HepG2 (cell line): ENCODE measurements at regions not wholly inside any gene's neighbourhood (a gene's known extent, or its start where the extent isn't known, plus 50 kb on each side); places are given as distances from the start of the nearest gene placed in this dataset.

Experiments
- ATAC-seq: fragments of 200-7000 bp; cut with Tn5 transposase; 3 replicates; pipeline ENCODE4 v1.9.1; 2020; ENCODE audit warnings: mild to moderate bottlenecking, moderate library complexity
- BruUV-seq: library from RNA; stranded (reverse); fragments of 400-500 nt; replicated peaks from 2 replicates; lab custom pipeline; 2021; lab: Mats Ljungman, UMichigan
- CTCF ChIA-PET: fragments of 300-600 bp; formaldehyde crosslinking; extraction: SDS; loops from one replicate; lab custom pipeline; 2021; ENCODE audit warnings: low total read pairs, inconsistent platforms, low intra/inter-chr PET ratio; lab: Yijun Ruan, JAX
- POLR2A ChIA-PET: fragments of 350-600 bp; sonication (Branson Sonifier 250); formaldehyde crosslinking; loops from one replicate; lab custom pipeline; 2020; ENCODE audit warnings: antibody characterized with exemption, inconsistent platforms; lab: Yijun Ruan, JAX
- DNase-seq: peaks from one replicate; pipeline ENCODE4 v3.0.0-alpha.2; 2015; ENCODE audit warnings: low spot score
- FAIRE-seq: peaks from 3 replicates; lab custom pipeline; 2011; peaks lifted over from hg19 to GRCh38; lab: Jason Lieb, UNC
- H2AFZ ChIP-seq: one replicate; pipeline ENCODE4 v1.6.1; 2011; ENCODE audit warnings: low read length, inconsistent platforms
- H3K27ac ChIP-seq: fragments of 300-600 bp; 3 replicates; pipeline ENCODE4 v1.8.0; 2011; ENCODE audit warnings: mixed run types, mild to moderate bottlenecking, mixed read lengths, low read length, inconsistent platforms; ENCODE audit not compliant: insufficient read depth; ENCODE audit errors: extremely low read length
- H3K27me3 ChIP-seq, 2 experiments: fragments of 200-600 bp in 1 of 2; 2 replicates in 1 of 2; 3 replicates in 1 of 2; pipeline versions ENCODE4 v1.6.0 to v1.8.0; 2011; ENCODE audit warnings: low read length in 2 of 2, mild to moderate bottlenecking in 2 of 2, moderate library complexity in 2 of 2, inconsistent platforms in 1 of 2; ENCODE audit not compliant: insufficient read depth in 2 of 2, control insufficient read depth in 1 of 2
- H3K36me3 ChIP-seq, 2 experiments: fragments of 200-600 bp in 1 of 2; replicated peaks in 1 of 2; 2 replicates in 1 of 2; 3 replicates in 1 of 2; pipeline versions ENCODE4 v1.5.1 to v1.8.0; 2011; ENCODE audit warnings: low read length in 2 of 2, inconsistent platforms in 1 of 2; ENCODE audit not compliant: insufficient read depth in 2 of 2, control insufficient read depth in 1 of 2
- H3K4me1 ChIP-seq: 2 replicates; pipeline ENCODE4 v1.5.1; 2012; ENCODE audit warnings: low read length, inconsistent platforms; ENCODE audit not compliant: insufficient read depth
- H3K4me2 ChIP-seq: 2 replicates; pipeline ENCODE4 v1.6.0; 2011; ENCODE audit warnings: low read depth, low read length, inconsistent platforms
- H3K4me3 ChIP-seq, 3 experiments: fragments of 200-600 bp in 1 of 3; sonication (generic), shearing (Covaris generic) in 1 of 3; replicated peaks in 1 of 3; 2 replicates each; pipeline ENCODE4 v1.5.1; 2011 to 2016; ENCODE audit warnings: low read length in 3 of 3, inconsistent platforms in 2 of 3, low read depth in 2 of 3, mild to moderate bottlenecking in 2 of 3, control low read depth in 1 of 3, mixed read lengths in 1 of 3; ENCODE audit not compliant: insufficient read depth in 1 of 3
- H3K79me2 ChIP-seq: one replicate; pipeline ENCODE4 v1.6.1; 2011; ENCODE audit warnings: low read length, inconsistent platforms; ENCODE audit not compliant: insufficient read depth
- H3K9ac ChIP-seq: 2 replicates; pipeline ENCODE4 v1.6.0; 2011; ENCODE audit warnings: mild to moderate bottlenecking, low read depth, low read length, inconsistent platforms; ENCODE audit not compliant: insufficient read depth
- H3K9me3 ChIP-seq: 2 replicates; pipeline ENCODE4 v1.5.1; 2012; ENCODE audit warnings: mild to moderate bottlenecking, low read length
- H4K20me1 ChIP-seq: 2 replicates; pipeline ENCODE4 v1.6.0; 2011; ENCODE audit warnings: inconsistent platforms, mild to moderate bottlenecking, low read length, moderate library complexity; ENCODE audit not compliant: insufficient read depth
- CENPT ChIP-seq: sonication (generic); formaldehyde crosslinking; IDR thresholded peaks from 2 replicates; pipeline ENCODE4 v1.8.0; 2022; ENCODE audit warnings: low read depth, mild to moderate bottlenecking, moderate library complexity, missing genetic modification reagents
- CENPX ChIP-seq: sonication (generic); formaldehyde crosslinking; IDR thresholded peaks from 2 replicates; pipeline ENCODE4 v1.9.0; 2021; ENCODE audit warnings: mild to moderate bottlenecking, missing genetic modification reagents, moderate library complexity
- FOXA1 ChIP-seq, 2 experiments: fragments of 450-650 bp in 1 of 2; sonication (generic) in 1 of 2; formaldehyde crosslinking in 1 of 2; IDR thresholded peaks; 2 replicates each; pipeline versions ENCODE4 v1.4.0 to v1.6.1; 2016 to 2020; ENCODE audit warnings: missing genetic modification reagents in 1 of 2
- PHF21A ChIP-seq: sonication (generic); formaldehyde crosslinking; IDR thresholded peaks from 2 replicates; pipeline ENCODE4 v1.5.0; 2020; ENCODE audit warnings: mild to moderate bottlenecking, missing genetic modification reagents
- RFX5 ChIP-seq: IDR thresholded peaks from 2 replicates; pipeline ENCODE4 v1.6.1; 2011; ENCODE audit warnings: low read depth, low read length, improper control_type of control experiment
- ZMAT3 ChIP-seq: sonication (generic); formaldehyde crosslinking; conservative IDR thresholded peaks from 2 replicates; pipeline ENCODE4 v1.7.0; 2021; ENCODE audit warnings: missing genetic modification reagents
- ZNF160 ChIP-seq: sonication (generic); formaldehyde crosslinking; IDR thresholded peaks from 2 replicates; pipeline ENCODE4 v1.8.0; 2022; ENCODE audit warnings: mild to moderate bottlenecking, inconsistent platforms, missing genetic modification reagents
- ZNF44 ChIP-seq: sonication (generic); formaldehyde crosslinking; IDR thresholded peaks from 2 replicates; pipeline ENCODE4 v1.5.1; 2020; ENCODE audit warnings: mild to moderate bottlenecking, missing genetic modification reagents
- ZSCAN31 ChIP-seq: sonication (generic); formaldehyde crosslinking; IDR thresholded peaks from 2 replicates; pipeline ENCODE4 v1.5.0; 2020; ENCODE audit warnings: low read depth, mild to moderate bottlenecking, missing genetic modification reagents
- WGBS: methylation state at CpG from one replicate; pipeline ENCODE4 v1.1.6; 2017; ENCODE audit warnings: low lambda C conversion rate; 5-methylcytosine and 5-hydroxymethylcytosine counted together
- in situ Hi-C: cut with HindIII; loops from 2 replicates; pipeline ENCODE4 v1.10.0; 2017; ENCODE audit warnings: low pct_unique_long_range_greater_than_20kb; ENCODE audit not compliant: extremely low pct_ligation_motif_present
- intact Hi-C: fragments of 100-400 bp; cut with micrococcal nuclease; formaldehyde crosslinking; loops from one replicate; pipeline ENCODE4 v1.10.0; 2022; ENCODE audit not compliant: unreplicated experiment
- TF ChIP-seq, protein P1 (sequence below): sonication (generic); formaldehyde crosslinking; IDR thresholded peaks from 2 replicates; pipeline ENCODE4 v1.8.0; 2022; ENCODE audit warnings: low read depth, missing genetic modification reagents
- TF ChIP-seq, protein P2 (sequence below): sonication (generic); formaldehyde crosslinking; IDR thresholded peaks from 2 replicates; pipeline ENCODE4 v1.8.0; 2022; ENCODE audit warnings: missing genetic modification reagents, mild to moderate bottlenecking, moderate library complexity, borderline replicate concordance
- TF ChIP-seq, protein P3 (sequence below): sonication (generic); formaldehyde crosslinking; IDR thresholded peaks from 2 replicates; pipeline ENCODE4 v1.4.0; 2020; ENCODE audit warnings: mild to moderate bottlenecking, missing genetic modification reagents

DNA sequence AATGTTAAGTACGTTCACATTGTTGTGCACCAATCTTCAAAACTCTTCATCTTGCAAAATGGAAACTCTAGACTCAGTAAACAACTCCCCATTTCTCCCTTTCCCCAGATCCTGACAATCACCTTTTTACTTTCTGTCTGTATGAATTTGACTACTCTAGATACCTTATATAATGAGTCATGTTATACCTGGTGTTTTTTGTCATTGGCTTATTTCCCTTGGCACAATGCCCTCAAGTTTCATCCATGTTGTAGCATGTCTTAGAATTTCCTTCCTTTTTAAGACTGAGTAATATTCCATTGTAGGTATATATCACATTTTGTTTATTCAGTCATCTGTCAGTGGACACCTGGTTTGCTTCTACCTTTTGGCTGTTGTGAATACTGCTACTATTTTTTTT lies 399.5 kb downstream of the LMO4 start:
- TF ChIP-seq CENPT, result no peak
- TF ChIP-seq, protein P1, sequence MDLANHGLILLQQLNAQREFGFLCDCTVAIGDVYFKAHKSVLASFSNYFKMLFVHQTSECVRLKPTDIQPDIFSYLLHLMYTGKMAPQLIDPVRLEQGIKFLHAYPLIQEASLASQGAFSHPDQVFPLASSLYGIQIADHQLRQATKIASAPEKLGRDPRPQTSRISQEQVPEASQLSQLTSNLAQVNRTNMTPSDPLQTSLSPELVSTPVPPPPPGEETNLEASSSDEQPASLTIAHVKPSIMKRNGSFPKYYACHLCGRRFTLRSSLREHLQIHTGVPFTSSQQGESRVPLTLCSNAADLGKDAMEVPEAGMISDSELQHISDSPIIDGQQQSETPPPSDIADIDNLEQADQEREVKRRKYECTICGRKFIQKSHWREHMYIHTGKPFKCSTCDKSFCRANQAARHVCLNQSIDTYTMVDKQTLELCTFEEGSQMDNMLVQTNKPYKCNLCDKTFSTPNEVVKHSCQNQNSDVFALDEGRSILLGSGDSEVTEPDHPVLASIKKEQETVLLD (CRISPR knock-in tag), result no peak
- TF ChIP-seq RFX5, result no peak
- TF ChIP-seq, protein P2, sequence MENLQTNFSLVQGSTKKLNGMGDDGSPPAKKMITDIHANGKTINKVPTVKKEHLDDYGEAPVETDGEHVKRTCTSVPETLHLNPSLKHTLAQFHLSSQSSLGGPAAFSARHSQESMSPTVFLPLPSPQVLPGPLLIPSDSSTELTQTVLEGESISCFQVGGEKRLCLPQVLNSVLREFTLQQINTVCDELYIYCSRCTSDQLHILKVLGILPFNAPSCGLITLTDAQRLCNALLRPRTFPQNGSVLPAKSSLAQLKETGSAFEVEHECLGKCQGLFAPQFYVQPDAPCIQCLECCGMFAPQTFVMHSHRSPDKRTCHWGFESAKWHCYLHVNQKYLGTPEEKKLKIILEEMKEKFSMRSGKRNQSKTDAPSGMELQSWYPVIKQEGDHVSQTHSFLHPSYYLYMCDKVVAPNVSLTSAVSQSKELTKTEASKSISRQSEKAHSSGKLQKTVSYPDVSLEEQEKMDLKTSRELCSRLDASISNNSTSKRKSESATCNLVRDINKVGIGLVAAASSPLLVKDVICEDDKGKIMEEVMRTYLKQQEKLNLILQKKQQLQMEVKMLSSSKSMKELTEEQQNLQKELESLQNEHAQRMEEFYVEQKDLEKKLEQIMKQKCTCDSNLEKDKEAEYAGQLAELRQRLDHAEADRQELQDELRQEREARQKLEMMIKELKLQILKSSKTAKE (CRISPR knock-in tag), result no peak
- no peak for TF ChIP-seq PHF21A (CRISPR knock-in tag)
- TF ChIP-seq ZMAT3 (CRISPR knock-in tag), result no peak
- no peak for TF ChIP-seq ZNF160 (CRISPR knock-in tag)
- no peak for TF ChIP-seq ZSCAN31
- TF ChIP-seq, protein P3, sequence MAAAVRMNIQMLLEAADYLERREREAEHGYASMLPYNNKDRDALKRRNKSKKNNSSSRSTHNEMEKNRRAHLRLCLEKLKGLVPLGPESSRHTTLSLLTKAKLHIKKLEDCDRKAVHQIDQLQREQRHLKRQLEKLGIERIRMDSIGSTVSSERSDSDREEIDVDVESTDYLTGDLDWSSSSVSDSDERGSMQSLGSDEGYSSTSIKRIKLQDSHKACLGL, result no peak
- TF ChIP-seq FOXA1 (IDR thresholded peaks at IDR 0.05), result no peak
- no peak for TF ChIP-seq FOXA1 (CRISPR knock-in tag; IDR thresholded peaks at IDR 0.05)
- no peak for TF ChIP-seq CENPX
- TF ChIP-seq ZNF44, result no peak
- H4K20me1 ChIP-seq, result no peaks in the 10 kb centered on the region
- no peak overlapping the region for H3K4me3 ChIP-seq
- no peak for DNase-seq
- H3K9ac ChIP-seq, result no peak overlapping the region
- 18% methylated on average over 1 of the region's 1 CpG for WGBS
- FAIRE-seq, result no peak
- BruUV-seq, result no TSS peak
- in situ Hi-C loops, result no loop called here
- H3K27me3 ChIP-seq, result no peaks in the 10 kb centered on the region
- H3K79me2 ChIP-seq, result no peaks in the 10 kb centered on the region
- H2AFZ ChIP-seq, result no peak overlapping the region
- H3K27ac ChIP-seq, result no peak overlapping the region
- H3K36me3 ChIP-seq, result no peaks in the 10 kb centered on the region
- POLR2A ChIA-PET, result no interaction called here
- intact Hi-C loops, result no loop called here
- H3K4me2 ChIP-seq, result no peak overlapping the region
- CTCF ChIA-PET, result no interaction called here
- no peaks in the 10 kb centered on the region for H3K4me1 ChIP-seq
- H3K9me3 ChIP-seq, result no peaks in the 10 kb centered on the region
- no peak for ATAC-seq
